ENCODE measurements at regions not wholly inside any gene's neighbourhood (a gene's known extent, or its start where the extent isn't known, plus 50 kb on each side); places are given as distances from the start of the nearest gene placed in this dataset.

GRCh38 chr10:21308018-21308417, 217.5 kb downstream of the SKIDA1 start:
- TF ChIP-seq CTCF (IDR thresholded peaks at IDR 0.05) (no peak), POLR2A (IDR thresholded peaks at IDR 0.05) (no peak)
